ENCODE measurements at regions not wholly inside any gene's neighbourhood (a gene's known extent, or its start where the extent isn't known, plus 50 kb on each side); places are given as distances from the start of the nearest gene placed in this dataset.
"Not testable (repeated sequence)": the region's sequence is repeated elsewhere in the genome, so short reads cannot be mapped to it uniquely, and the experiment has no call there.

GRCh38 chr3:90025019-90025418 is 917.6 kb downstream of the EPHA3 start:
- no peak for DNase-seq

DNA sequence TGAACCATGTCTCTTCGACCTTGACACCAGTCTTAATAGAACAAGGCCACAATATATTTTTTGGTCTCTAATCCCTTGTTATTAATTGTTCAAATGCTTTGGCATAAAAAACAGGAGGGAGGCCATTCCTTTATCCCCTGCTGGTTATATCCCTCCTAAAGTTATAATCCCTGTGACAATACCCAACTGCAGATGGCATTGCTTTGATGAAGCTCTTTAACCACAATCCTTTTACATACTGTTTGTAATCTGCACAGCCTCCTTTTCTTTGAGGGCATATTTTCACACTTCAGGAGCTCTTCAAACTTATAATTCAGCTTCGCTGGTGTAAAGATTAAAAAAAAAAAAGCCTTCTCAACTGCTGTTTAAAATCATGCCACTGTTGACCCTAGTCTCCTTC is 919.0 kb downstream of the EPHA3 start:
- DNase-seq = no peak

DNA sequence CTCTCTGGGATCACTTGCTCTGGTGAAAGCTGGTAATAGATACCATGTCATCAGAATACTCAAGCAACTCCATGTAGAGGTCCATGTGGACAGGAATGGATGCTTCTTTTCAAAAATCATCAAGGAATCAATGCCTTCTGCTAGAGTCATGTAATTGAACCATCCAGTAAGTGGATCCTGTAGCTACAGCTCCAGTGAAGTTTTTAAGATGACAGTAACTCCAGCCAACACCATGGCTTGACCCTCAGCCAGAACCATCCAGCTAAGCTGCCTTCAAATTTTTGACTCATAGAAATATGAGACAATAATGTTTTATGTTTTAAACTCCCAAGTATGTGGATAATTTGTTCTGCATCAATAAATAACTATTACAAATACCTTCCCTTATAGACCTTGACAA is 923.7 kb downstream of the EPHA3 start:
- DNase-seq = no peak

DNA sequence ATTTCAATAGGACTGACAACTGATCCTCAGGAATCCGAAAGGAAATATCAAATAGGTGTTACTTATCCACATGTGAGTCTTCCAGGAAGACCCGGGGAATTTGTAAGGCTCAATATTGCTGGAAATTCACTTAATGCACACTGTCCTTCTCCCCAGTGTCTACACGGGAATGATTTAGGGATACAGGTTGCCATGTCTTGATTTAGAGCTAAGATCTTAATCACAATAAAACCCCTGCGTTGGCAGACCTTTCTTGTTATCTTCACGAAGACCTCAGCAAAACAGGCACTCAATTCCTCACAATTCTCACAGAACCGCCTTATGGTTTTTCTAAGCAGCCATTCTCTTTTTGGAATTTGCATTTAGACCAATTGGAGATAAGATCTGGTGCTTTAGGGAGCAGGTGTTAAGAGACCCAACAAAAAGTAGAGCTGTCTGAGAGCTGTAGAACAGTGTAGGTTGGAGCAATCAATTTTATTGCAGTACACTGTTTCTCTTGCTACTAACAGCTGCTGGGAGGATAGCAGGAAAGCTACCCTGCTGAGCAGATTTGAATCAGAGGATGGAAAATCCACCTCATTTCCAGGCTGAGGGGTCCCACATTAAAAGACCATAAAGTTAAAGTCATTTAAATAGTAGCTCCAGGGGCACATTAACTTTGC is 925.7 kb downstream of the EPHA3 start:
- peak; percentile 11 for DNase-seq

DNA sequence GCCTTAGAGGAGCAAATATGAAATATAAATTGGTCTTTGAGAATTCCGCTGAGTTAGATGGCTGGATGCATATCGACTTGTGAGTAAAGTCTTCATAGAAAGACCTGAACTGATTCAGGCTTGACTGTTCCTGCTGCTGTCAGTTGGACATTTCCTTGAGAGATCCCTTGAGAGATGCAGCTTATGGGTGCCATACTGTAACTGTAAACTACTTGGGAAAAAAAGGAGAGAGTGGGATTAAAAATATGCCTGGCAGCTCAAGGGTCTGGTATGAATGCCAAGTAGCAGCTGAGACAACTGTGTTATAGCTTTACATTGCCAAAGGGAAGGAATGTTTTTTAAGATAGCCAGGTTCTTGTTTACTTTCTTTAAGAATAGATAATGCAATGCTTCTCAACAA is 926.6 kb downstream of the EPHA3 start:
- no peak for DNase-seq

- DNase-seq = no peak
Observed at GRCh38 chr3:90035643-90036042, 928.2 kb downstream of the EPHA3 start.

DNA sequence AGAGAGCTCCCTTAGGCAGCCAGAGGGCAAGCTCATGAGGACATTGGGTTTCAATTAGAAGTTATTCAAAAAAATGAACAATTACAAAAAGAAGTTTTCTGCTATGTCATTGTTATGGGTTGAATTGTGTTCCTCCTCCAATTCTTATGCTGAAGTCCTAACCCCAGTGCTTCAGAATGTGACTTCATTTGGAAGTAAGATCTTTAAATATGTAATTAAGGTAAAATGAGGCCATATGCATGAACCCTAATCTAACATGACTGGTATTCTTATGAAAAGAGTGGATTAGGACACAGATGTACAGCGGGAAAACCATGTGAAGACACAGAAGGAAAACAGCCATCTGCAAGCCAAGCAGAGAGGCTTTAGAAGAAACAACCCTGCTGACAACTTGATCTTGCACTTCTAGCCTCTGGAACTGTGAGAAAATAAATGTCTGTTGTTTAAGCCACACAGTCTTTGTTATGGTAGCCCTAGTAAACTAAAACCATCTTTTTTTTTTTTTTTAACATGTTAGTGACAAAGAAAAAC is 929.6 kb downstream of the EPHA3 start:
- no peak for DNase-seq

- DNase-seq = no peak
Observed at GRCh38 chr3:90039994-90040393, 932.6 kb downstream of the EPHA3 start.

DNA sequence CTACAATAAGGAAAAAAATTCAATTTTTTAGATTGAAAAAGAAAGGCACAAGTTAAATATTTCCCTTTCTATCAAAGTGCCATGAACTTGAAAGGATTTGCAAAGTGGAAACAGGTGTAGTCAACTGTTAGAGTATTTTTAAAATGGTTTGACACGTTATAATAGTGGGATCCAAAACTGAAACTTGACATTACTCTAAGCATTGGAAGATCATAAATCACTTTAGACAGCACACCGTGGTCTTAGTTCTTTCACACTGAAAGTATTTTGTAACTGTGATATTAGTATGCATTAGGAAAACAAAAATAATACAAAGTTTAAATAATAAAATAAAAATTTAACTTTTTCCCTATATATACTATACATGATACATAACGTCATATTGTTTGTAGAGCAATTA is 933.1 kb downstream of the EPHA3 start:
- DNase-seq = no peak

GRCh38 chr3:90041995-90042394 is 934.6 kb downstream of the EPHA3 start:
- no peak for DNase-seq

DNA sequence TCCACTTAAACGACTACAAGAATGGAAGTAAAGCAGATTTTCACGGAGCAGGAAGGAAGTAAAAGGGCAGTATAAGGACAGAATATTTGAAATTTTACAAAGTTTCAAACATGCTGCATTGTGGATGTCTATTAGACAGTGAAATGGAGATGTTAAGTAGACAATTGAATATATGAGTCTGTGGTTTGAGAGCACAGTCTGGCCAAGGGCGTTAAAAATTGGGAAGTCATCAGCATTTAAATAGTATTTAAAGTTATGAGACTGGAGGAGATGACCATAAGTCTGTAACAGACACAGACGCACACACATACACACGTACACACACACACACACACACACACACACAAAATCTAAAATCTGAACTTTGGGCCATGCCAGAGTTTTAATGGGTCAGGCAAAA is 935.9 kb downstream of the EPHA3 start:
- no peak for DNase-seq

- no peak for DNase-seq
Observed at GRCh38 chr3:90044084-90044816, 936.8 kb downstream of the EPHA3 start.

GRCh38 chr3:90052425-90052950 is 945.1 kb downstream of the EPHA3 start:
- DNase-seq = no peak

- no peak for DNase-seq
Observed at GRCh38 chr3:90054311-90054710, 946.9 kb downstream of the EPHA3 start.

- no peak for DNase-seq
Observed at GRCh38 chr3:90055666-90056065, 948.2 kb downstream of the EPHA3 start.

DNA sequence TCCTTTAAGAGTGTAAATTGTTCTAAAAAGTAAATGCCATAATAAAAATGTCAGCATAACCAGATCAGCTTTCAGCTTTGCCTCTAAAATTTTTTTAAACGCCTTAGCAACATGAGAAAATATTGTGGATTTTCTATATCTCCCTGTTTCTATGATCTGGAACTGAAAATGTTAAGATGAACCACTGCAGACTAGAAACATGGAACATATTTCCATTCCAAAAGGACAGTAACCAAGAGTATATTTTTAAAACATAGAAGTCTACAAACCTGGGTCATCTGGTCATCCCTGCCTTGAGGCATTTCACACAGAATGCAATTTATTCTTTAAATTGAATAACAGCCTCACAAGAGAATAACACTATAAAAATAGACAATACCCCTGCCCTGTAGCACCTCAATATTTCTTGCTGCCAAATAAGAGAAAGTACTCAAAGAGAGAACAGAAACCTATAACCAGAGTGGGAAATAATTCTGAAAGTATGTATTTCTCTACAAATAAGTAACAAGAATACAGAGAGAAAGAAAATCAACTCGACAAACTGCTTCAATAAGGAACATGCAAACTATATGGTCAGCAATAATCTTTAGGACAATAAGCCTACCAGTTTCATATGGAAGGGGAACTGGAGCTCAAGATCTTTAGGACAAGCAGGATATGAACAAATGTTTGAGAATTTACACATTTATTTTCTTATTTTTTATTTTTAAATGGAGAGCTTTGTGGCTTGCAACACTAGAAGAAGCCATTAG is 949.0 kb downstream of the EPHA3 start:
- DNase-seq = no peak

DNA sequence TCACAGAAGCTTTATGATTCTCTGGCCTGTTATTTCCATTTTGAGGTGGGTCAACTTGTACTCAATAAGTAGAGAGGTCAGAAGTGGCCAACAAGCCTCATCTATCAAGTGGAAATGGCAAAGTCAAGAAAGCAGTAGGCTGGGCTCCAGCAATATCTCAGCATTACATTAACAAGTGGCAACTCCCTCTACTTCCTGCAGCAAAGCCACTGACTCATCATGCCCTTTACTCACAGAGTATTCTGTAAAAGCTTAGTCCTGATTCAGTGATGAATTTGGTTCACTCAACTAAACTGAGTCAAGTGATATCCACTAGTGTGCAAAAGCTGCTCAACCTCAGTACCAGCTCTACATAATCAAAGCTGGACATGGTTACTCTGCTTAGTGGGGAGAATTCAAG is 954.6 kb downstream of the EPHA3 start:
- no peak for DNase-seq

GRCh38 chr3:90062631-90063200 is 955.3 kb downstream of the EPHA3 start:
- DNase-seq = no peak

DNA sequence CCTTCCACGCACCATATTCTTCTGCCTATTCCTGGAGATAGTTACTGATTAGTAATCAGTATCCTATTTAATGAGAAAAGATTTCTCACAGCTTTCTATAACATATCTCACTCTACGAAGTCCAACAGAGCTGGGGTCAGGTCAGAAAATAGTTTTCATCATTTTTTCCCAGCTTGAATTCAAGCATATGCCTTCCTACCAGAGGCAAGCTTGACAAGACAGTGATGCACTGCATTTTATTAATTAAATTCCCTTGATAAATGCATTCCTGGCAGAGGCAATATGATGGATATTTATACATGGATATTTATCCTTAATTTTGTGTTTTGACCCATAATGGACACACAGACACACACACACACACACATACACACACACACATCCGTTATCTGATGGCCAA is 961.4 kb downstream of the EPHA3 start:
- DNase-seq = no peak

- peak; percentile 34 for DNase-seq
Observed at GRCh38 chr3:90069748-90070147, 962.3 kb downstream of the EPHA3 start.

DNA sequence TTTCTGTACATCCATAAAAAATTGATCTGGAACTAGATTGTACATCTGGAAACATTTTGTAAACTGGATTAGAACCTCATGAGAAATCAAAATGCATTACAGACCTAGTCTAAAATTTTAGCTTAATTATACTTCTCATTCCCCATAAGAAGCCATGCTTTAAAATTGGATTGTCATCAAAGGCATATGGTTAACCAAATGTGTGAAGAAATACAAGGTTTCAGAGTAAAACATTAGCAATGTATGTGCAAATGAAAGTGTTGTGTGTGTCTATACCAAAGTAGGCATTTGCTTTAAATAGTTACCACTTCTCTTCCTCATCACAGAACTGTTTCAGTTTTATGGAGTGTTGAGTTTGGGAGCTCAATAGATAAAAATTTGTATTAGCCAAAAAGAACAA is 968.7 kb downstream of the EPHA3 start:
- no peak for DNase-seq

- no peak for DNase-seq
Observed at GRCh38 chr3:90080988-90081387, 973.6 kb downstream of the EPHA3 start.

- DNase-seq = not testable (repeated sequence)
Observed at GRCh38 chr3:90086297-90086696, 978.9 kb downstream of the EPHA3 start.
